GM12873 (cell line): ENCODE measurements at regions not wholly inside any gene's neighbourhood (a gene's known extent, or its start where the extent isn't known, plus 50 kb on each side); places are given as distances from the start of the nearest gene placed in this dataset.

Experiments used
- CTCF ChIP-seq: IDR thresholded peaks from 2 replicates; pipeline ENCODE4 v1.5.1; 2012; ENCODE audit warnings: low read depth, mild to moderate bottlenecking, moderate library complexity, low read length, control low read depth; ENCODE audit not compliant: insufficient read depth; ENCODE audit errors: missing control alignments

- TF ChIP-seq CTCF: no peak
Measured at GRCh38 chr2:51483720-51484119, 451.8 kb upstream of the NRXN1 start.

- TF ChIP-seq CTCF: no peak
Measured at GRCh38 chr2:51472783-51473182, 440.9 kb upstream of the NRXN1 start.

- no peak for TF ChIP-seq CTCF
Measured at GRCh38 chr2:51472300-51472699, 440.4 kb upstream of the NRXN1 start.

- TF ChIP-seq CTCF: no peak
Measured at GRCh38 chr2:51469102-51469501, 437.2 kb upstream of the NRXN1 start.

- TF ChIP-seq CTCF: no peak
Measured at GRCh38 chr2:51465326-51465725, 433.4 kb upstream of the NRXN1 start.

GRCh38 chr2:51454177-51454576 is 422.2 kb upstream of the NRXN1 start:
- TF ChIP-seq CTCF: no peak

- TF ChIP-seq CTCF: no peak
Measured at GRCh38 chr2:51448911-51449310, 417.0 kb upstream of the NRXN1 start.
